Upper lobe of left lung (tissue), 4 donors: ENCODE measurements at regions not wholly inside any gene's neighbourhood (a gene's known extent, or its start where the extent isn't known, plus 50 kb on each side); places are given as distances from the start of the nearest gene placed in this dataset.
A peak's percentile ranks its signal among the peaks of the same experiment; 100 is the strongest.

Source experiments
- CTCF ChIP-seq, 6 experiments: fragments of 450-650 bp in 4 of 6; fragments of 200-600 bp in 2 of 6; sonication (generic) in 2 of 6; IDR thresholded peaks; one replicate each; pipeline ENCODE4 v1.5.1; 2016 to 2019; ENCODE audit warnings: antibody characterized with exemption in 6 of 6
- EP300 ChIP-seq, 4 donors: sonication (generic); formaldehyde crosslinking; IDR thresholded peaks; one replicate each; pipeline ENCODE4 v1.5.1; 2017; ENCODE audit warnings: antibody characterized with exemption in 4 of 4, control low read depth in 2 of 4
- POLR2A ChIP-seq, 4 donors: fragments of 450-650 bp; IDR thresholded peaks; one replicate each; pipeline ENCODE4 v1.5.1; 2016 to 2017; ENCODE audit warnings: antibody characterized with exemption in 4 of 4, mild to moderate bottlenecking in 2 of 4

- TF ChIP-seq CTCF (IDR thresholded peaks at IDR 0.05), result no peak
- TF ChIP-seq EP300 (IDR thresholded peaks at IDR 0.05), result peak in 1 of 4 donors; percentile 5
- TF ChIP-seq POLR2A (IDR thresholded peaks at IDR 0.05), result no peak
These were observed 188.4 kb downstream of the ADAMTS15 start for GRCh38 chr11:130636722-130637464.
